ENCODE measurements at regions not wholly inside any gene's neighbourhood (a gene's known extent, or its start where the extent isn't known, plus 50 kb on each side); places are given as distances from the start of the nearest gene placed in this dataset.

- Histone ChIP-seq H3K27me3 (no peaks in the 10 kb centered on the region), H3K9me3 (no peaks in the 10 kb centered on the region), H3K36me3 (no peaks in the 10 kb centered on the region), H3K4me3 (ENCODE audit: low read depth, low read length) (no peak overlapping the region), H3K4me1 (no peaks in the 10 kb centered on the region)
- no peak for TF ChIP-seq CTCF (IDR thresholded peaks at IDR 0.05; ENCODE audit: low read depth, low read length)
- DNase-seq, result no peak
Observed at GRCh38 chr12:46487567-46488131, 115.1 kb upstream of the SLC38A2 start.

GRCh38 chr12:46486588-46486987 lies 114.0 kb upstream of the SLC38A2 start:
- Histone ChIP-seq H3K9me3 (no peaks in the 10 kb centered on the region), H3K4me1 (no peaks in the 10 kb centered on the region)
- no peak for DNase-seq

GRCh38 chr12:46485853-46486252 lies 113.3 kb upstream of the SLC38A2 start:
- no peak for DNase-seq
- no peaks in the 10 kb centered on the region for H3K4me1 ChIP-seq
- no peaks in the 10 kb centered on the region for H3K27me3 ChIP-seq
- no peaks in the 10 kb centered on the region for H3K9me3 ChIP-seq
- H3K36me3 ChIP-seq, result no peaks in the 10 kb centered on the region
- TF ChIP-seq CTCF (IDR thresholded peaks at IDR 0.05; ENCODE audit: low read depth, low read length), result no peak
- H3K4me3 ChIP-seq (ENCODE audit: low read depth, low read length), result no peak overlapping the region

More at GRCh38 chr12:46486588-46486987, 114.0 kb upstream of the SLC38A2 start:
- Histone ChIP-seq H3K4me3 (ENCODE audit: low read depth, low read length) (no peak overlapping the region), H3K27me3 (no peaks in the 10 kb centered on the region), H3K36me3 (no peaks in the 10 kb centered on the region)
- no peak for TF ChIP-seq CTCF (IDR thresholded peaks at IDR 0.05; ENCODE audit: low read depth, low read length)

GRCh38 chr12:46484396-46485061 lies 112.0 kb upstream of the SLC38A2 start:
- Histone ChIP-seq H3K27me3 (no peaks in the 10 kb centered on the region), H3K9me3 (no peaks in the 10 kb centered on the region), H3K4me1 (no peaks in the 10 kb centered on the region), H3K4me3 (ENCODE audit: low read depth, low read length) (no peak overlapping the region), H3K36me3 (no peaks in the 10 kb centered on the region)
- TF ChIP-seq CTCF (IDR thresholded peaks at IDR 0.05; ENCODE audit: low read depth, low read length), result no peak
- no peak for DNase-seq

GRCh38 chr12:46483572-46484395 lies 111.2 kb upstream of the SLC38A2 start:
- TF ChIP-seq CTCF (IDR thresholded peaks at IDR 0.05; ENCODE audit: low read depth, low read length), result no peak
- no peaks in the 10 kb centered on the region for H3K9me3 ChIP-seq
- no peaks in the 10 kb centered on the region for H3K36me3 ChIP-seq
- no peaks in the 10 kb centered on the region for H3K4me1 ChIP-seq
- DNase-seq, result no peak
- no peaks in the 10 kb centered on the region for H3K27me3 ChIP-seq
- no peak overlapping the region for H3K4me3 ChIP-seq (ENCODE audit: low read depth, low read length)

- no peak for TF ChIP-seq CTCF (IDR thresholded peaks at IDR 0.05; ENCODE audit: low read depth, low read length)
- H3K27me3 ChIP-seq, result no peaks in the 10 kb centered on the region
- no peak for DNase-seq
- H3K4me3 ChIP-seq (ENCODE audit: low read depth, low read length), result no peak overlapping the region
- no peaks in the 10 kb centered on the region for H3K4me1 ChIP-seq
- no peaks in the 10 kb centered on the region for H3K36me3 ChIP-seq
- no peaks in the 10 kb centered on the region for H3K9me3 ChIP-seq
Observed at GRCh38 chr12:46480724-46481123, 108.2 kb upstream of the SLC38A2 start.
